ENCODE measurements at regions not wholly inside any gene's neighbourhood (a gene's known extent, or its start where the extent isn't known, plus 50 kb on each side); places are given as distances from the start of the nearest gene placed in this dataset.

DNA sequence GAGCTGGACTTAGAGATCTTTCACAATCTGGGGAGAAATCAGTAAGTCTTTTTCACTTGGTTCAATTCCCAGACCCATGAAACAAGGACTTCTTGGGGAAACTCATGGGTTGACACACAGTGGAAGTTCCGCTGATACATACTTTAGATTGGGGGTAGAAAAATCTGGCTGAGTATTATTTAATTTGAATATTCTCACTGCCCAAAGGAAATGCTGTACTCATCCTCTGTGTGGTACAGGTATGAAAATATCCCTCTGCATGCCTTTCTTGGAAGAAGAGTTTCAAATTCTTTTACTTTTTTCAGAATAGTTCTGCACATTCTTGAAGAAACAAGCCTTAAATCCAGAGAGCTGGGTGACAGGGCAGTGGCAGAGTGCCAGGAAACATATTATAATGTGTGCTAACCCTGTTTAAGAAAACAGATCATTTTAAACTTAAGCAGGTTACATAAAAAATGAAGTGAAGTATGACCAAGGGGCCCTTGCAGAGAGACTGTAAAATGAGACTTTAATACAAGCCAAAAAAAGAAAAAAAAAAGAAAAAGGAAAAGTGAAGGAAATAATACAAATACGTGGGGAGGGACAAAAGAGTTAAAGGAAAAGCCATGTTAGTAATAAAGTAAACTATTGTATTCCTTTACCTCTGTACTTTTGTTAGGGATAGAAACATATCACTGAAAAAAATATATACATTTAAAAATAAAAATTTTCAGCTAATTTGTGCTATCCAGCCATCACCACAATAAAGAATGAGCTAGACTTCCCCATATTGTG lies 173.4 kb upstream of the NR3C1 start:
- TF ChIP-seq, protein P1, sequence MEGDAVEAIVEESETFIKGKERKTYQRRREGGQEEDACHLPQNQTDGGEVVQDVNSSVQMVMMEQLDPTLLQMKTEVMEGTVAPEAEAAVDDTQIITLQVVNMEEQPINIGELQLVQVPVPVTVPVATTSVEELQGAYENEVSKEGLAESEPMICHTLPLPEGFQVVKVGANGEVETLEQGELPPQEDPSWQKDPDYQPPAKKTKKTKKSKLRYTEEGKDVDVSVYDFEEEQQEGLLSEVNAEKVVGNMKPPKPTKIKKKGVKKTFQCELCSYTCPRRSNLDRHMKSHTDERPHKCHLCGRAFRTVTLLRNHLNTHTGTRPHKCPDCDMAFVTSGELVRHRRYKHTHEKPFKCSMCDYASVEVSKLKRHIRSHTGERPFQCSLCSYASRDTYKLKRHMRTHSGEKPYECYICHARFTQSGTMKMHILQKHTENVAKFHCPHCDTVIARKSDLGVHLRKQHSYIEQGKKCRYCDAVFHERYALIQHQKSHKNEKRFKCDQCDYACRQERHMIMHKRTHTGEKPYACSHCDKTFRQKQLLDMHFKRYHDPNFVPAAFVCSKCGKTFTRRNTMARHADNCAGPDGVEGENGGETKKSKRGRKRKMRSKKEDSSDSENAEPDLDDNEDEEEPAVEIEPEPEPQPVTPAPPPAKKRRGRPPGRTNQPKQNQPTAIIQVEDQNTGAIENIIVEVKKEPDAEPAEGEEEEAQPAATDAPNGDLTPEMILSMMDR (IDR thresholded peaks at IDR 0.05) = no peak
- TF ChIP-seq POLR2A (IDR thresholded peaks at IDR 0.05) = no peak
